NB4 (cell line): ENCODE measurements at regions not wholly inside any gene's neighbourhood (a gene's known extent, or its start where the extent isn't known, plus 50 kb on each side); places are given as distances from the start of the nearest gene placed in this dataset.

Experiments
- MYC ChIP-seq: IDR thresholded peaks from 2 replicates; pipeline ENCODE4 v1.6.1; 2011; ENCODE audit warnings: low read depth, low read length
- POLR2A ChIP-seq: IDR thresholded peaks from 2 replicates; pipeline ENCODE4 v1.6.1; 2011; ENCODE audit warnings: mild to moderate bottlenecking; ENCODE audit not compliant: insufficient read length; ENCODE audit errors: extremely low read depth
- TF ChIP-seq, protein P1 (sequence below): IDR thresholded peaks from one replicate; pipeline ENCODE4 v1.5.1; 2012; ENCODE audit warnings: low read depth, low read length
- TF ChIP-seq, protein P2 (sequence below): IDR thresholded peaks from 2 replicates; pipeline ENCODE4 v1.6.1; 2011; ENCODE audit warnings: low read depth, low read length

DNA sequence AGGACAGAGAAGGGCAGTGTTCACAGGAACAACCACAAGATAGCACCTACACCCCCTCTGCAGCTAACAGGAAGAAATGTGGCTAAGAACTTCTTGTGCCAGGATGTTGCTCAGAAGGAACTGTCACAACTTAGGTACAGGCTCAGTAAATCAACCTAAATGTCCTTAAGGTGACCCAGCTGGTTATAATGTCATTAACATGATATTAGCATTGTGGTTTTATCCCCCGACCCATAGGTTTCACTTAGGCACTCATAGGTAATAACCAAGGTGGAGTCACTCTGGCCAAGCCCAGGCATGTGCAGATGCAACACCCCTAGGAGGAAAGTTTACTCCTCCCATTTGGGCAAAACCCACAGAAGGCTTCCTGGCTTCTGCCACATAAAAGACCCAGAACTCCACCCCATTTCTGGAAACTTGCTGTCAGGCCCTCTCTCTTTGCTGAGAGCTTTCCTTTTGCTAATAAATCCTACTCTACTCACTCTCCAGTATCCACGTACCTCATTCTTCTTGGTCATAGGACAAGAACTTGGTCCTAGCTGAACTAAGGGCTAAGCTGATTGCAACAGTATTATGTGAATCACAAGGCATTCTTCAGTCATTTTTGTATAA is 951.3 kb downstream of the SLITRK5 start:
- TF ChIP-seq, protein P1, sequence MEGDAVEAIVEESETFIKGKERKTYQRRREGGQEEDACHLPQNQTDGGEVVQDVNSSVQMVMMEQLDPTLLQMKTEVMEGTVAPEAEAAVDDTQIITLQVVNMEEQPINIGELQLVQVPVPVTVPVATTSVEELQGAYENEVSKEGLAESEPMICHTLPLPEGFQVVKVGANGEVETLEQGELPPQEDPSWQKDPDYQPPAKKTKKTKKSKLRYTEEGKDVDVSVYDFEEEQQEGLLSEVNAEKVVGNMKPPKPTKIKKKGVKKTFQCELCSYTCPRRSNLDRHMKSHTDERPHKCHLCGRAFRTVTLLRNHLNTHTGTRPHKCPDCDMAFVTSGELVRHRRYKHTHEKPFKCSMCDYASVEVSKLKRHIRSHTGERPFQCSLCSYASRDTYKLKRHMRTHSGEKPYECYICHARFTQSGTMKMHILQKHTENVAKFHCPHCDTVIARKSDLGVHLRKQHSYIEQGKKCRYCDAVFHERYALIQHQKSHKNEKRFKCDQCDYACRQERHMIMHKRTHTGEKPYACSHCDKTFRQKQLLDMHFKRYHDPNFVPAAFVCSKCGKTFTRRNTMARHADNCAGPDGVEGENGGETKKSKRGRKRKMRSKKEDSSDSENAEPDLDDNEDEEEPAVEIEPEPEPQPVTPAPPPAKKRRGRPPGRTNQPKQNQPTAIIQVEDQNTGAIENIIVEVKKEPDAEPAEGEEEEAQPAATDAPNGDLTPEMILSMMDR: no peak
- no peak for TF ChIP-seq POLR2A
- TF ChIP-seq, protein P2, sequence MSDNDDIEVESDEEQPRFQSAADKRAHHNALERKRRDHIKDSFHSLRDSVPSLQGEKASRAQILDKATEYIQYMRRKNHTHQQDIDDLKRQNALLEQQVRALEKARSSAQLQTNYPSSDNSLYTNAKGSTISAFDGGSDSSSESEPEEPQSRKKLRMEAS: no peak
- TF ChIP-seq MYC: no peak
